GM08714 (cell line): ENCODE measurements at regions not wholly inside any gene's neighbourhood (a gene's known extent, or its start where the extent isn't known, plus 50 kb on each side); places are given as distances from the start of the nearest gene placed in this dataset.
A peak's percentile ranks its signal among the peaks of the same experiment; 100 is the strongest.
"Not testable (repeated sequence)": the region's sequence is repeated elsewhere in the genome, so short reads cannot be mapped to it uniquely, and the experiment has no call there.

Experiments used
- H3K4me3 ChIP-seq: fragments of 200-500 bp; sonication (Bioruptor generic); 2 replicates; pipeline ENCODE4 v1.5.1; 2014; ENCODE audit warnings: mild to moderate bottlenecking, low read length, inconsistent platforms
- ZNF274 ChIP-seq: IDR thresholded peaks from 2 replicates; pipeline ENCODE4 v1.6.1; 2012; ENCODE audit warnings: mild to moderate bottlenecking, low read depth, low read length

- no peak for TF ChIP-seq ZNF274
- H3K4me3 ChIP-seq: no peak overlapping the region
Measured at GRCh38 chrX:3820167-3820566, 106.7 kb upstream of the PRKX start.

GRCh38 chrX:3817480-3817879, 104.0 kb upstream of the PRKX start:
- not testable (repeated sequence) for H3K4me3 ChIP-seq

GRCh38 chrX:3815896-3816664, 102.6 kb upstream of the PRKX start:
- no peak for TF ChIP-seq ZNF274
- peak overlapping the region; percentile 89; the same call in 1 of the 2 replicates for H3K4me3 ChIP-seq

- no peak for TF ChIP-seq ZNF274
- no peak overlapping the region for H3K4me3 ChIP-seq
Measured at GRCh38 chrX:3811331-3812311, 98.2 kb upstream of the PRKX start.

GRCh38 chrX:3807906-3808305, 94.5 kb upstream of the PRKX start:
- H3K4me3 ChIP-seq: no peak overlapping the region
- TF ChIP-seq ZNF274: no peak

GRCh38 chrX:3806630-3807029, 93.2 kb upstream of the PRKX start:
- no peak for TF ChIP-seq ZNF274
- H3K4me3 ChIP-seq: no peak overlapping the region

- H3K4me3 ChIP-seq: no peak overlapping the region
- TF ChIP-seq ZNF274: no peak
Measured at GRCh38 chrX:3803713-3804112, 90.3 kb upstream of the PRKX start.

GRCh38 chrX:3803305-3803704, 89.9 kb upstream of the PRKX start:
- no peak for TF ChIP-seq ZNF274
- H3K4me3 ChIP-seq: no peak overlapping the region

GRCh38 chrX:3795411-3795810, 82.0 kb upstream of the PRKX start:
- H3K4me3 ChIP-seq: not testable (repeated sequence)

- no peak for TF ChIP-seq ZNF274
- H3K4me3 ChIP-seq: no peak overlapping the region
Measured at GRCh38 chrX:3791449-3791848, 78.0 kb upstream of the PRKX start.

GRCh38 chrX:3788494-3789233, 75.2 kb upstream of the PRKX start:
- H3K4me3 ChIP-seq: no peak overlapping the region

GRCh38 chrX:3787856-3788255, 74.4 kb upstream of the PRKX start:
- no peak overlapping the region for H3K4me3 ChIP-seq
- no peak for TF ChIP-seq ZNF274

More at GRCh38 chrX:3788494-3789233, 75.2 kb upstream of the PRKX start:
- no peak for TF ChIP-seq ZNF274

GRCh38 chrX:3785822-3786221, 72.4 kb upstream of the PRKX start:
- H3K4me3 ChIP-seq: not testable (repeated sequence)

GRCh38 chrX:3780564-3780963, 67.1 kb upstream of the PRKX start:
- TF ChIP-seq ZNF274: no peak

More at GRCh38 chrX:3780564-3780963, 67.1 kb upstream of the PRKX start:
- no peak overlapping the region for H3K4me3 ChIP-seq
